Smooth muscle cell (in vitro differentiated cells): ENCODE measurements at regions not wholly inside any gene's neighbourhood (a gene's known extent, or its start where the extent isn't known, plus 50 kb on each side); places are given as distances from the start of the nearest gene placed in this dataset.
"Not testable (repeated sequence)": the region's sequence is repeated elsewhere in the genome, so short reads cannot be mapped to it uniquely, and the experiment has no call there.

Source experiments
- DNase-seq: peaks from one replicate; lab custom pipeline; 2025; ENCODE audit not compliant: unreplicated experiment; lab: John Stamatoyannopoulos, UW
- H2AFZ ChIP-seq: fragments of 200-600 bp; sonication (generic); 2 replicates; pipeline ENCODE4 v1.6.0; 2016; ENCODE audit warnings: antibody characterized with exemption, low read depth, mild to moderate bottlenecking
- H3F3A ChIP-seq: fragments of 200-600 bp; sonication (generic); 2 replicates; pipeline ENCODE4 v1.6.0; 2017; ENCODE audit warnings: antibody characterized with exemption, low read depth
- H3K27ac ChIP-seq: fragments of 200-600 bp; sonication (generic); 2 replicates; pipeline ENCODE4 v1.5.1; 2016; ENCODE audit warnings: low read depth, mild to moderate bottlenecking
- H3K27me3 ChIP-seq: fragments of 200-600 bp; sonication (generic); 2 replicates; pipeline ENCODE4 v1.6.1; 2016; ENCODE audit warnings: low read depth, mild to moderate bottlenecking
- H3K36me3 ChIP-seq: fragments of 200-600 bp; sonication (generic); 2 replicates; pipeline ENCODE4 v1.5.1; 2016; ENCODE audit warnings: low read depth
- H3K4me1 ChIP-seq: fragments of 200-600 bp; sonication (generic); 2 replicates; pipeline ENCODE4 v1.5.1; 2016; ENCODE audit warnings: low read depth
- H3K4me2 ChIP-seq: fragments of 200-600 bp; sonication (generic); 2 replicates; pipeline ENCODE4 v1.6.0; 2016; ENCODE audit warnings: mild to moderate bottlenecking
- H3K4me3 ChIP-seq: fragments of 200-600 bp; sonication (generic); 2 replicates; pipeline ENCODE4 v1.5.1; 2016; ENCODE audit warnings: mild to moderate bottlenecking
- H3K79me2 ChIP-seq: fragments of 200-600 bp; sonication (generic); 2 replicates; pipeline ENCODE4 v1.6.0; 2016; ENCODE audit warnings: low read depth, mild to moderate bottlenecking
- H3K9ac ChIP-seq: fragments of 200-600 bp; sonication (generic); 2 replicates; pipeline ENCODE4 v1.6.0; 2016; ENCODE audit warnings: low read depth
- H3K9me3 ChIP-seq: fragments of 200-600 bp; sonication (generic); replicated peaks from 2 replicates; pipeline ENCODE4 v1.5.1; 2016; ENCODE audit warnings: low read depth
- H4K20me1 ChIP-seq: fragments of 200-600 bp; sonication (generic); 2 replicates; pipeline ENCODE4 v1.6.0; 2016; ENCODE audit warnings: low read depth
- WGBS: methylation state at CpG from one replicate; pipeline ENCODE4 v1.1.7; 2016; ENCODE audit warnings: low lambda C conversion rate; 5-methylcytosine and 5-hydroxymethylcytosine counted together
- TF ChIP-seq, protein P1 (sequence below): fragments of 200-600 bp; sonication (generic); IDR thresholded peaks from 2 replicates; pipeline ENCODE4 v1.5.1; 2017; ENCODE audit warnings: borderline replicate concordance, mild to moderate bottlenecking, antibody characterized with exemption; ENCODE audit not compliant: insufficient read depth, poor library complexity, severe bottlenecking

DNA sequence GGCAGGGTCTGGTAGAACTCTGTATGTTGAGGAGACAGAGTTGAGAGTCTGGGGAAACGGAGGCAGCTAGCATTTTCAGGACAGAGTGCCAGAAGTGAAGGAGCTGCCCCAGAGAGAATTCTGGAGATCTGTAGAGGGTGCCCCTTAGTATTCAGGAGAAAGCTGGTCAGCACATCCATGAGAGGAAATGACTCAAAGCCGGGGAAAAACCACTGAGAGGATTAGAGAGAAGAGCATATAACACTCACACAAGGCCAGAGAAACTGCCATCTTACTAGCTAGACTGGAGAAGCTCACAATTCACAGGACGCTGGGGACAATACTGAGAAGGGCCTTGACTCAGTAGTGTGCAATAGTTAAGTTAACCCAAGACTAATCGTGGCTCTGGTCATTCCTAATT is 75.7 kb upstream of the DPPA4 start:
- H3K27ac ChIP-seq, result peak overlapping the region; percentile 11
- no peaks in the 10 kb centered on the region for H3K79me2 ChIP-seq
- TF ChIP-seq, protein P1, sequence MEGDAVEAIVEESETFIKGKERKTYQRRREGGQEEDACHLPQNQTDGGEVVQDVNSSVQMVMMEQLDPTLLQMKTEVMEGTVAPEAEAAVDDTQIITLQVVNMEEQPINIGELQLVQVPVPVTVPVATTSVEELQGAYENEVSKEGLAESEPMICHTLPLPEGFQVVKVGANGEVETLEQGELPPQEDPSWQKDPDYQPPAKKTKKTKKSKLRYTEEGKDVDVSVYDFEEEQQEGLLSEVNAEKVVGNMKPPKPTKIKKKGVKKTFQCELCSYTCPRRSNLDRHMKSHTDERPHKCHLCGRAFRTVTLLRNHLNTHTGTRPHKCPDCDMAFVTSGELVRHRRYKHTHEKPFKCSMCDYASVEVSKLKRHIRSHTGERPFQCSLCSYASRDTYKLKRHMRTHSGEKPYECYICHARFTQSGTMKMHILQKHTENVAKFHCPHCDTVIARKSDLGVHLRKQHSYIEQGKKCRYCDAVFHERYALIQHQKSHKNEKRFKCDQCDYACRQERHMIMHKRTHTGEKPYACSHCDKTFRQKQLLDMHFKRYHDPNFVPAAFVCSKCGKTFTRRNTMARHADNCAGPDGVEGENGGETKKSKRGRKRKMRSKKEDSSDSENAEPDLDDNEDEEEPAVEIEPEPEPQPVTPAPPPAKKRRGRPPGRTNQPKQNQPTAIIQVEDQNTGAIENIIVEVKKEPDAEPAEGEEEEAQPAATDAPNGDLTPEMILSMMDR, result no peak
- peak overlapping the region; percentile 60 for H3K4me2 ChIP-seq
- H4K20me1 ChIP-seq, result no peaks in the 10 kb centered on the region
- no peaks in the 10 kb centered on the region for H3F3A ChIP-seq
- no peaks in the 10 kb centered on the region for H3K36me3 ChIP-seq
- H3K27me3 ChIP-seq, result no peaks in the 10 kb centered on the region
- DNase-seq, result no peak
- H3K9me3 ChIP-seq, result no peaks in the 10 kb centered on the region
- 40% methylated on average over 4 of the region's 4 CpGs for WGBS
- H3K4me1 ChIP-seq, result no peaks in the 10 kb centered on the region
- peak overlapping the region; percentile 83 for H2AFZ ChIP-seq
- H3K9ac ChIP-seq, result no peak overlapping the region
- H3K4me3 ChIP-seq, result no peak overlapping the region

DNA sequence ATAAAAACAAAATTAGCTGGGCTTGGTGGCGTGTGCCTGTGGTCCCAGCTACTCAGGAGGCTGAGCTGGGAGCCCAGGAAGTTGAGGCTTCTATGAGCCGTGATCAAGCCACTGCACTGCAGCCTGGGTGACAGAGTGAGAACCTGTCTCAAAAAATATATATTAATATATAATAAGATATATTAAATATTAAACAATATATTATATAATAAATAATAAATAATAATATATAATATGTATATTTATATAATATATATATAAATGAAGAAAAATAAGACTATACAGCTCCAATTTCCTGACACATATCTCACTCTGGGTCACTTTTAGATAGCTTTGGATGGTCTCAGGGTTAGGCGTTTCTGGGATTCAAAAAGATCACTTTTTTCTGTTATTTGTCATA is 74.2 kb upstream of the DPPA4 start:
- no peak overlapping the region for H3K4me3 ChIP-seq
- H3F3A ChIP-seq, result no peaks in the 10 kb centered on the region
- no peak overlapping the region for H3K9ac ChIP-seq
- no peak overlapping the region for H2AFZ ChIP-seq
- no peak overlapping the region for H3K27ac ChIP-seq
- 97% methylated on average over 3 of the region's 3 CpGs for WGBS
- no peaks in the 10 kb centered on the region for H3K9me3 ChIP-seq
- H3K4me2 ChIP-seq, result no peak overlapping the region
- no peak for DNase-seq
- H3K27me3 ChIP-seq, result no peaks in the 10 kb centered on the region
- no peaks in the 10 kb centered on the region for H4K20me1 ChIP-seq
- H3K36me3 ChIP-seq, result no peaks in the 10 kb centered on the region
- TF ChIP-seq, protein P1, result no peak
- H3K4me1 ChIP-seq, result no peaks in the 10 kb centered on the region
- no peaks in the 10 kb centered on the region for H3K79me2 ChIP-seq

DNA sequence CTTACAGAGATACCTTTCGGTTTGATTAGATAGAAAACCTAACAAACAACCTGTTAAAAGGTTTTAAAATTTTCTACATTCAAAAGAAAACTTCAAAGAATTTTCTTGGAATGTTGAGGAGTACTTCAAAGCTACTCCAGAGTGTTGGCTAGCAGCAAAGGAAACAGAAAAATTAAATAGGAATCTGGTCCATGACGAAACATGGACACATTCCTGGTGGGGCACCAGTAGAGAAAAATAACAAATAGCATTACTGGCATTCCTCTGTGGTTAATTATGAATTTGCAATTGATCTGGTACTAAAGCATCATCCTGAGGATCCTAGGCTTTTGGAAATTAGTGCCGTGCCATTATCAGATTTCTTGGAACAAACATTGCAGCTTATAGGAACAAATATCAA is 59.5 kb upstream of the DPPA4 start:
- Histone ChIP-seq H3K9ac (no peak overlapping the region), H4K20me1 (no peaks in the 10 kb centered on the region), H3K79me2 (no peaks in the 10 kb centered on the region), H3K4me2 (peak overlapping the region; percentile 66), H3K27me3 (no peaks in the 10 kb centered on the region), H2AFZ (no peak overlapping the region), H3K4me3 (no peak overlapping the region), H3K36me3 (no peaks in the 10 kb centered on the region), H3K4me1 (no peaks in the 10 kb centered on the region), H3F3A (no peaks in the 10 kb centered on the region), H3K9me3 (no peaks in the 10 kb centered on the region), H3K27ac (no peak overlapping the region)
- no peak for DNase-seq
- WGBS, result 61% methylated on average over 3 of the region's 3 CpGs
- TF ChIP-seq, protein P1, result no peak

DNA sequence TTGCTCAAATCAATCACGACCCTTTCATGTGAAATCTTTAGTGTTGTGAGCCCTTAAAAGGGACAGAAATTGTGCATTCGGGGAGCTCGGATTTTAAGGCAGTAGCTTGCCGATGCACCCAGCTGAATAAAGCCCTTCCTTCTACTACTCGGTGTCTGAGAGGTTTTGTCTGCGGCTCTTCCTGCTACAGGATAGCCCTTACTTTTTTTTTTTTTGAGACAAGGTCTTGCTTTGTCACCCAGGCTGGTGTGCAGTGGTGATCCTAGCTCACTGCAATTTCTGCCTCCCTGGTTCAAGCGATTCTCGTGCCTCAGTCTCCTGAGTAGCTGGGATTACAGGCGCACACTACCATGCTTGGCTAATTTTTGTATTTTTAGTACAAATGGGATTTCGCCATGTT is 56.4 kb upstream of the DPPA4 start:
- H3K9ac ChIP-seq, H3K27ac ChIP-seq, H3F3A ChIP-seq, H3K27me3 ChIP-seq, H3K4me1 ChIP-seq, H3K79me2 ChIP-seq, H3K4me2 ChIP-seq, H2AFZ ChIP-seq, H3K4me3 ChIP-seq, H4K20me1 ChIP-seq, H3K9me3 ChIP-seq, DNase-seq, H3K36me3 ChIP-seq: not testable (repeated sequence)
- 88% methylated on average over 10 of the region's 10 CpGs for WGBS
